ENCODE measurements at regions not wholly inside any gene's neighbourhood (a gene's known extent, or its start where the extent isn't known, plus 50 kb on each side); places are given as distances from the start of the nearest gene placed in this dataset.
"Not testable (repeated sequence)": the region's sequence is repeated elsewhere in the genome, so short reads cannot be mapped to it uniquely, and the experiment has no call there.

DNA sequence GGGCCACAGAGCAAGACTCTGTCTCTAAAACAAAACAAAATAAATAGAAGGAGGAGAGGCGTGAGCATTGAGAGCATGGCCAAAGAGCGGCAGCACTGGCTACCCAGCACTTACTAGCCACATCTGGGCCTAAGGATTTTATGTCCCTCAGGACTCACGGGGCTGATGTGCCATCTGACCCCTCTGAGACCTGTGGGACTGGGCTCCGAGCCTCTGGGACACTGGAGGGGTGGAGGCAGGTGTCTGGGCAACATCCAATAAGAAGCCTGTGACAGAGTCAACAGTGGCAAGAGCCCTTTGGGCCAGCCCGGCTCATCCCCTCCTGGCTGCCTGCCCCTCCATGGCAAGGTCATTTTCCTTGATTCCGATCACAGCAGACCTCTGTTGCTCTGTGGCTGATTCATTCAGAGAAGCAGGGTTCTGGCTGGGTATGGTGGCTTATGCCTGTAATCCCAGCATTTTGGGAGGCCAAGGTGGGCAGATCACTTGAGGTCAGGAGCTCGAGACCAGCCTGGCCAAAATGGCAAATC lies 60.7 kb downstream of the RRM2 start:
- DNase-seq = no peak

DNA sequence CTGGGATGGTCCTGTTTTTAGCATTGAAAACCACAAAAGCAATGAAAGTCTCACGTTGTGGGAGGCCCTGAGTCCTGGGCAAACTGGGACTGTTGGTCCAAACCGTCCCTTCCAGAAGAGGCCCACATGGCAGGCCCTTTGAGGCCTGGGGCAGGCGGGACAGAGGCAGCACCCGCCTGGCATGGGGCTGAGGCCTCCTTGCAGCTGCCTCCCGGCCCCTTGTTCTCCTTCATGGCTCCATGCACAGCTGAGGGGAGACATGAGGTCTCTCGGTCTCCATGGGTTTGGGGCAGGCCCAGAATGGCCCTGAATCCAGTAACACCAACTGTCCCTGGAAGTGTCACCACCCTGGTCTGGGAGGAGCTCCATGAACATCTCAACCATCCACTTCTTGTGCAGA lies 61.9 kb downstream of the RRM2 start:
- no peak for DNase-seq

DNA sequence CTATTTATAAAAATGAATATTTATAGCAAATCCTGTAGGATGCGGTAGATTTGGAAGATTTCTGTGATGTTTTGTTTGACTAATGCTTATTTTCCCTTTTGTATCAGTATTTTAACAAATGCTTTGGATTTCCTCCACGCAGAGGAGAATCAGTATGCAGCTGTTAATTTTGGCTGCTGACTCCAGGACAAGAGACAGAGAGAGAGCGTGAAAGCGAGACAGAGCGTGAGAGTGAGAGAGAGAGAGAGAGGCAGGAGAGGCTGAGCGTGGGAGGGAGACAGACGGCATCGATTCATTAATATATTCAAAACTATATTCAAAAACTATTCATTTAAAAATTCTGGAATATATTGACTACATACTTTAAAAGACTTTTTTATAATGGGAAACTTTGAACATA lies 62.5 kb downstream of the RRM2 start:
- no peak for DNase-seq

DNA sequence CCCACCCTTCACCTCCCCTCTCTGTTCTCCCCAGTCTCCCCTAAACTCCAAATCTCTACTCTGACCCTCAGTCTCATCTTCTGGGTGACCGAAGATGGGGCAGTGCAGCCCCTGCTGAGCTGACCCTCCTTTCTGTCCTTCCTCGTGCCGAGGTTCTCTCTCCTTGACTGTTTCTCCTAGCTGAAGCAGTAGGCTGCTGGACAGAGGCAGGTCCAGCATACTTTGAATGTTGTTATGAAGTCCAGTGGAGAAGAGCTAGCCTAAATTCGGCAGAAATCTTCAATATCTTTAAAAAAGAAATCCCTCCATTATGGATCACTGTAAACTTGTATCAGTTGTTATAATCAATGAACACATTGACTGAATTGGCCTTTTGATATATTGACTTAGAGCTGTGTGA lies 63.2 kb downstream of the RRM2 start:
- DNase-seq = no peak

DNA sequence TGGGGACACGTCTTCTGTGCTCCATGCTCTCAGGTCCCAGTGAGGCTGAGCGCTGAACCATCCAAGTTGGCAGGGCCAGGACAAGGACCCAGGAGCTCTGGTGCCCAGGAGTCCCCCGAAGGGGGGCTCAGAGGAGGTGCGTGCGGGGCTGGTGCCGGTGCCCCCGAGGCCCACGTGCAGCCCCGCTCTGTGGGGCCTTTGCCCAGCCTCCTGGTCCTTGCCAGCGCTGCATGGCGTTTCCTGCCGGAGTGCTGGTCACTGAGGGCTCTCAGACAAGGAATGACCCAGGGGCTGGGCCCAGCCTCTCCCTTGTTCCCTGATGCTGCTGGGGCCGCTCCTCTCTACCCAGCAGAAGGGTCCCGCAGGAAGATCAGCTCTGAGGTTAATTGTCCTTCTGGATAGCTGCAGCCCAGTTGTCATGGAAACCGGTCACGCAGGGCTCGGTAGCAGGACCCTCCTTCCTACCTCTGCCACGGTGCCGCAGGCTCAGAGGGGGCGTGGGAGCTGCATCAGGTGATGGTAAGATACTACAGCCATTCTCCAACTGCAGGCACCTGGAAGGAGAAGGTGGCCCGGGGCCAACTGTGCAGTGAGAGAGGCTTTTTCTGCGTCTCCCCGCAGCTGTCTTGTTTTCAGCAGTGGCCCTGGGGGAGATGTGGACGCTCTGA lies 64.5 kb downstream of the RRM2 start:
- no peak for DNase-seq

DNA sequence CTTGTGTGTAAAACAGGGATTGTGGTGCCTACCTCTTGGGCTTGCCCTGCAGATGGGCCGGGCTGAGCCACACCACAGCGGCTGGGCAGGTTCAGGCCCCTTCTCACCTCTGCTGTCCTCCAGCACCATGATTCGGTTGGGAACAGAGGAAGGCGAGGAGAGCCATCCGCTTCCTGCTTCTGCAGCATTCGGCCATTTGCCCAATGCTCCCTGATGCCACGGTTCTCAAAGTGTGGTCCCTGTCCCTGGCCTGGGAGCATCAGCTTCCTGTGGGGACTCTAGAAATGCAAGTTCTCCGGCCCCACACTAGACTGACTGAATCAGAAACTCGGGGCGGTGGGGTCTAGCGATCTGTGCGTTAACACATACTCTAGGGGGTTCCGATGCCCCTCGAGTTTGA lies 65.1 kb downstream of the RRM2 start:
- DNase-seq = no peak

DNA sequence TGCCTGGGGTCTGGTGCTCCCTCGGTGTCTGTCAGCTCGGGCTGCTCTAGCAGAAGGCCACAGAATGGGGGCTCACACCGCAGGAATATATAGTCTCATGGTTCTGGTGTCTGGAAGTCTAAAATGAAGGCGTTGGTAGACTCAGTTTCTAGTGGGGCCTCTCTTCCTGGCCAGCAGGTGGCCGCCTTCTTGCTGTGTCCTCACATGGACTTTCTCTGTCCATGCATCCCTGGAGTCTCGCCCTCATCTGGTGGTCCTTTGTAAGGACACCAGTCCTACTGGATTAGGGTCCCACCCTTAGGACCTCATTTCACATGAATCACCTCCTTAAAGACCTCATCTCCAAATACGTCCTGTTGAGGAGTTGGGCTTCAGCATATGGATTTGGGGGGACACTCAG lies 65.7 kb downstream of the RRM2 start:
- DNase-seq = peak; percentile 27

DNA sequence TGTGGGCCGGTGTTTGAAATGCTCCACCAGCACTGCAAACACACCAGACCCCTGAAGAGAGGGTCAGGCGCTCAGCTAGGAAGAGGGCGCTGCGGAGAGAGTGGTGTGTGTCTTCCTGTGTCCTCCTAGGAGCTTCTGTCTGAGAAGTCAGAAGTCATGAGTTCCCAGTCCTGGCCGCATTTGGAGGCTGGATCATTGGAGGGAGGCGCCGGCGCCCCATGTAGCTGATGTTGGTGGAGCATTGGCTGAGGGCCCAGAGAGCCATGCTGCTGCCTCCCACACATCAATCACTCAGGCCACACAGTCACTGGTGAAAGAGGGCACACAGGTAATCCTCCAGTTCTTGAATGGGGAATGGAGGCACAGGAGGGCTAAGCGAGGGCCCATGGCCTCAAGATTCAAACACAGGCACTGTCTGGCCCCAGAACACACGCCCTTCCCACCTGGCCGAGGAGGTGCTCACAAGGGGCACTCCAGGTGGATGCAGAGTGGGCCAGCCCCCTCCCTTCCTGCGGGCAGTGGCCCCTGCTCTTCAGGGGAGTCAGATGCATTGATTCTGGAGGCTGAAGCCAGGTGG lies 66.3 kb downstream of the RRM2 start:
- DNase-seq = no peak

DNA sequence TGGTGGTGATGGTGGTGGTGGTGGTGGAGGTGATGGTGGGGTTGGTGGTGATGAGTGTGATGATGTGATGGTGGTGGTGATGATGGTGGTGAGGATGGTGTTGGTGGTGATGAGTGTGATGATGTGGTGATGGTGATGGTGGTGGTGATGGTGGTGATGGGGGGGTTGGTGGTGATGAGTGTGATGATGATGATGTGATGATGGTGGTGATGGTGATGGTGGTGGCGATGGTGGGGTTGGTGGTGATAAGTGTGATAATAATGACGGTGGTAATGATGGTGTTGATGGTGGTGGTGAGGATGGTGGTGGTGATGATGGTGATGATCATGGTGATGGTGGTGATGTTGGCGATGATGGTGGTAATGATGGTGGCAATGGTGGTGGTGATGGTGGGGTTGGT lies 67.7 kb downstream of the RRM2 start:
- DNase-seq = no peak

DNA sequence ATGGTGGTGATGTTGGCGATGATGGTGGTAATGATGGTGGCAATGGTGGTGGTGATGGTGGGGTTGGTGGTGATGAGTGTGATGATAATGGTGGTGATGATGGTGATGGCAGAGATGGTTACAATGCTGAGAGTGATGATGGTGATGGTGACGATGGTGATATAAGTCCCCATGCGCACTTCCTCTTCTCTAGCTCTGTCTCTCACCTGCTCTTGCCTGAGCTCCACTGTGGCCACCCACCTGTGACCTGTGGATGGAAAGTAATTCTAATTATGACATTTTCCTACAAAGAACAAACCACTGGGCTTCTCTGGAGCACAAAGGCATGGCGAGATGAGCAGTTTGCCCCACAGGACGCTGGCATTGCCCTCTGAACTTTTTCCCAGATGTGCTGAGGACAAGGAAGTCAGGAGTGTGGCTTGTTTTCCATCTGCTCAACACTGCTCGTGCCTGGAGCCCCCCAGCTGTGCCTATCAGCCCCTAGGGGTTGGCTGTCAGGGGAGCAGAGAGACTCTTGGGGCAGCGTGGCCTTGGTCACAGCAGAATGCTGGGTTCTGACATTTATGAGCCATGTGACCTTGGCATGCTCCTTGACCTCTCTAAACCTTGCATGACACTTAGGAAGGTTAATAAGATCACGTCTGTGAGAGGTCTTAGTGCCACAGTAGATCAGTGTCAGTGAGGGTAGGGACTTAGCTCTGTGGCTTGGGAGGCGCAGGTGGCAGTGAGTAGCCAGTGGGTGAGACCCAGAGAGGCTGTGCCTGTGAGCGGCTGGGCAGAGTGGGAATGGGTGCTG lies 68.4 kb downstream of the RRM2 start:
- no peak for DNase-seq

DNA sequence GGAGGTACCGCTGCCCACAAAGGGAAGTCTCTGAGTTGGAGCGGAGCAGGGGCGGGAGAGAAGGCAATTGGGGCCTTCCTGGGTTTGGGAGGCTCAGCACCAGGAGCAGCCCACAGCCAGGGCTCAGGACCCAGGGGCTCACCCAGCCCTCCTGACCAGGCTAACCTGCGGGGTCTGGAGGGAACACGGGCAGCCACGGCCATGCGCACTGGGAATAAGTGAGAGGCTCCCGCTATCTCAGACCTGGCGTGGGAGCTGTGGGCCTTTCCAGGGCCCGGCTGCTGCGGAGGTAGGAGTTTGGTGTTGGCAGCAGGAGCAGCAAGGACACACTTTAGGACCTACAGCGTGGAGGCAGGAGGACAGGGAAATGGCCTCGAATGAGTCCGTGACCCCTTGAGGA lies 69.0 kb downstream of the RRM2 start:
- DNase-seq = no peak

DNA sequence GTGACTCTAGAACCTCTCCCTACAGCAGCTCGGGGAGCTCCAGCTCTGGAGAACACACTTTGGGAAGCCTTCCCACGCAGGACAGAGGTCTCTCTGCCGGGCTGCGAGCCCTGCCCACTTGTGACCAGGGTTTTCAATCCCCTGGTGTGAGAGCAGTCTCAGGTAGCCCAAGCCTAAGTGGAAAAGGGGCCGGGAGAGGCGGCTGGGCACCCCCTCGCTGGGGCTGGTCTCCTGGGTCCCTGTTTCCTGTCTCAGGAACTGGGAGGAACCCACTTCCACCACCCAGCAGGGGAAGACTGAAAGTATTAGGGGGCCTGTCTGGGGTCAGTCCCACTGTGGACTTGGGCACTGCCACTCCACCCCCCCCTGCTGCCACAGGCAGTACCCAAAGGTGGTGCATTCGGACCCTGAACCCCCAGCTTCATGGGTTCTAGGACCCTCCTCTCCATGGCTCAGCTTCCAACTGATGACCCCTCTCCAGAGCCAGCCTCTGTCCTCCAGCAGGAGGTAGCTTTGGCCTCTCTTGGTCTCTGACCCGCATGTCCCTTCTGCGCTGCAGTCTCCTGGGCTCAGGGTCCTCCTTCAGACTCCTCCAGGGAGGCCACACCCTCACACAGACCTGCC lies 70.0 kb downstream of the RRM2 start:
- no peak for DNase-seq

DNA sequence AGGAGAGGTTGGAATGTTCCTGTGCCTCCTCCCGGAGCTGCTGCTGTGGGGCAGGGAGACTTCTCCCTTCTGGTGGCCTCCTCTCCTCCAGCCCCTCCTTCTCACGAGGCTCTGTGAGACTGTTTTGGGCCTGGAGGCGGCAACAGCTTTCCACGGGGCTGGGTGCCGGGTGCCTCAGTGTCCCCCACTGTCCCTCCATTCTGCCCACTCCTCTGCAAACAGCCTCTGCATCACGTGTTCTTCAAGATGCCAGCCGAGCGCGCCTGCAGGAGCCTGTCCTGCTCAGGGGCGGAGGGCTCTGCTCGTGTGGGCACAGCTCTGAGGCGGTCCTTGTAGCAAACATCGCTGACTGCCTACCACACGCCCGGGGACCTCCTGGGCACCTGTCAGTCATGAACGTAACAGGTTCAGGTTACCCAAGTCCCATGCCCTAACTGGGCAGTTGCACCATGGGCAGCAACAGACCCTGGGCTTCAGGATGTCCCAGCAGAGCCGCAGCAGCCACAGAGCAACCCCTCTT lies 70.8 kb downstream of the RRM2 start:
- no peak for DNase-seq

DNA sequence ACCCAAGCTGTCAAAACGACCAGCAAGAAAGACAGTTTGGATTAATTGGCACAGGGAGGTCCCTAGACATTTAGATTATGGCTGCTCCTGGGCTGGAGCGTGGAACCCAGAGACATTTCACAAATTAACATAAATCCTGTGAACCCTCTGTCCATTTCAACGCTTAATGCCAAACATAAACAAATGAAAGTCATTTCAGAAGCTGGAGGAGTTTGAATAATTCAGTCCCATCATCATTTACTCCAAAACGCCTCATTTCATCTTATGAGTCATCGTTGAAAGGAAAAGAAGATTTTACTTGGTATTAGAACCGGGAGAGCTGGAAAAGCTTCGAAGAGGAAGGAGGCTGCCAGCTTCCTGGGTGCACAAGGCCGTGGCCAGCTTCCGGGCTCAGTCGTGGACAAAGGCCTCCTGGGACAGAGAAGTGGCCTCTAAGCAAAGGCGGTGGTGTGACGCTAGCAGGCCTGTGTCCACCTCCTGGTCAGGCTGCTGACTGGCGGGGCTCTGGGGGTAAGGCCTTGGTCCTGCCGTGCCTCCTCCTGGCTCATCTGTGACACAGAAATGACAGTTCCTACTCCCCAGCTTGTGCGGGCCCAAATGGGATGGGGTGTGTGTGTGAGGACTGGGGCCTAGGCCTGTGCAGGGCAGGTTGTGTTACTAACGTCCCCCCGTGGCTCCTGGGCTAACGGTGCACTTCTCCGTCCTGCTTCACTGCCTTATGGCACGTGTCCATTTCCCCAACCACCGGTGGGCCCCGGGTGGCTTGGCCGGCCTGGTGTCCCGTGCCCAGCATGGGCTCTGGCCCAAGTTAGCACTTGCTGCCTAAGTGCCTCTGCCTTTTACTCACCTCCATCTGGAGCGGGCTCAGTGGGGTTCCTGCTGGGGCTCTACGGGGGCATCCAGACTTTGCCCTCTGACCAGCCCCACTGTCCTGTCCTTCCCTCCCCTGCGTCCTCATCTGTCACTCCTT lies 71.6 kb downstream of the RRM2 start:
- DNase-seq = no peak

DNA sequence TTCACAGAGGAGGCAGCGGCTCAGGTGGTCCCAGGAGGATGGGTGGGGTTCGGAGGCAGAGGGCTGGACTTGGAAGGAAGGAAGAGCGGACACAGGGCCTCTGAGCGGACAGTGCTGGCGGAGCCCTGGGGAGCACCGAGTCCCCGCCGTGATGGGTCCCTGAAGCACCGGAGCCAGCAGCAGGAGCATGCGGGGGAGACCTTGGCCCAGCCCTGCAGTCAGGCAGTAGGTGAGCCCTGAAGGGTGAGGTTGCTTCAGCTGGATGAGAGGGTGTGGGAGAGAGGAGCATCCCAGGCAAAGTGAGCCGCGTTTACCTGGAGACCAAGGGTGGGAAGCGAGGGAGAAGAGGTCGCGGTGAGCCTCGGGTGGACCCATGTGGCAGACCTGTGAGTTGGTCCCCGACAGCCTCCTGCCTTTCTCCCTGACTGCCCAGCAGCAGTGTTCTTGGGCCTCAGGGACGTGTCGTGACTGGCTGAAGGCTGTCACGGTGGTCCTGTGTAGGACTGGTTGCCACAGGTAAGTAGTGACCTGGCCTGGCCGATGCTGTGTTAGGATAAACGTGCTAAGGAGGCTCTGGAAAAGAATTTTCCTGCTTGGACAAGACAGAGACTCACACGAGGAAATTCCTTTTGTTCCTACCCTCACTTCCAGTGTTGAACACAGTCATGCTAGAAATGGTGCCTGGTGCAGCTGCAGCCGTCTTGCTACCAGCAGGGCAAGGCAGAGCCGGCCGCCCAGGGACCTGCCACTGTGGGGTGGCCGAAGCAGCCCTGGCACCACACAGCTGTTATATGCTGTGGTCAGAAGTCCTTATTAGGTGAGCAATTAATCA lies 73.0 kb downstream of the RRM2 start:
- no peak for DNase-seq

DNA sequence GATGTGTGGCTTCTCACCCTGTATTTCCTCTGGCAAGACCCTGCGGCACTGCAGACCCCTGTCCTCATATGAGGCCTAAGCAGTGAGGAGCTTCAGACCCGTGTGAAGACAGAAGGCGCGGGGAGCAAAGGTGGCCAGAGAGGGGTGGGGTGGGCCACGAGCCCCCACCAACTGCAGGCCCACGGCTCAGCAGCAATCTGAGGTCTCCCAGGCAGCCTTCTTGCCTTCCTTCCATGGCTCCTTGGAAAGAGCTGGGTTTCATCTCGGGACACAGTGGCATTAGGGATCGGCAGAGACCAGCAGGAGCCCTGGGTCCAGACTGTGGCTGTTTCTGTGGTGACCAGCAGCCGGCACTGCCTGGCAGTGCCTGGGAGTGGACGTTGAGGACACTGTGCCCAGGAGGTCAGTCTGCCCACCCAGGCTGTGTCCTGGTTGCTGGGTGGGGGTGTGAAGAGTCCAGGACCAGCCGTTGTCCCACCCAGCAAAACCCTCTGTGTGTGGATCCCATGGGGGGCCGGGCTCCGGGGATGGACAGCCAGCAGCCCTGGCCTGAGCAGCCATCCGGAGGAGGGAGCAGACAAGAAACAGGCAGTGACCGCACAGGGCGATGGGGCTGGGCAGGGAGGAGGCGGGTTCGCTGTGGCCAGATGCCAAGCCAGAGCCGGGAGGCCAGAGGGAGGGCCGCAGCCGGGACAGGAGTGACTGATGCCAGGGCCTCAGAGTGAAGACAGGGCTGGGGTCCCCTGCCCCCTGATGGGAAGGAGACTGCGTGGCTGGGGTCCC lies 73.8 kb downstream of the RRM2 start:
- DNase-seq = no peak

DNA sequence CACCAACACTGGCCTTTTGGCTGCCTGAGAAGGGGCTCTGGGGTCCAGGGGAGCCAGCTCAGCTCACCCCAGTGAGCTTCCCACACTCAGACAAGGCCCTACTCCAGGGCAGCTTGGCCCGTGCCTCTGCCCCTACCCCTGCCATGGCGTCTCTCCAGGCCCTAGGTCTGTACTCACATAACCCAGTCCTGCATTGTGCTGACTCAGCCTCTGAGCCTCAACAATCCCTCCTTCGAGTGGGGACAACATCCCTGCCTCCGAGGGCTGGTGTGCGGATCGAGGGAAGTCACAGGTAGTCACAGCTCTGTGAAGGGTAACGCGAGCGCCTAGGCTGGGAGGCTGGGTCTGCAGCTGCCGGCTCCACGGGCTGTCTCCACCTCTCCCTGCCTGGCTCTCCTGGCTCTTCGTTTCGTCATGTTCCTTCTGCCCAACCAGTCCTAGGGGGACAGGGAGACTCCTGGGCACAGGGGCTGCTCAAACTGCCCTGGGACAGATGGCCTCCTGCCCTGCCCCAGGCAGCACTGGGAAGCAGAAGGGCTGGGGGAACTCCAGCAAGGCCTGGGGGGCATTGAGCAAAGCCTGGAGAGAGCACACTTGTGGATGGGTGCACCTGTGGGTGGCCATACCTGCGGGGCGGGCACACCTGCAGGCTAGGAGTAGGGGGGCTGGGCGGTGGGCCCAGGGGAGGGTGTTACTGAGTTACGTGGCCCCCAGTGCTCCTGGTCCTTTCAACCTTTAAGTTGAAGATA lies 74.6 kb downstream of the RRM2 start:
- DNase-seq = no peak

DNA sequence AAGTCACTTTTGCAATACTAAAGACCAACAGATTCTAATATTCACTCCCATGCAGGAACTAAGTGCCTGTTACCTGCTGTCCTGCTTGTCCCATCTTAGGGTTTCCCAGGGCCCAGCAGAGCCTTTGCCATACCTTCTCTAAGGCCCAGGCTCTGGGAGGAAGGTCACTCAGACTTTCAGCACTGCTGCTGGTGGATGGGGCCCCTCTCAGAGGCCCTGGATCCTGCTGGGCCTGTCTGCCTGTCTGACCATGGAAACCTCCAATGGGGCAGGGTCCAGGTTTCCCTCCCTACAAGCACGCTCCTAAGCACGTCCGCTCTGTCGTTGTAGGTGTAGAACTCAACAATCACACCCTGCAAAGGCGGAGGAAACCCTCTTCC lies 75.1 kb downstream of the RRM2 start:
- no peak for DNase-seq

DNA sequence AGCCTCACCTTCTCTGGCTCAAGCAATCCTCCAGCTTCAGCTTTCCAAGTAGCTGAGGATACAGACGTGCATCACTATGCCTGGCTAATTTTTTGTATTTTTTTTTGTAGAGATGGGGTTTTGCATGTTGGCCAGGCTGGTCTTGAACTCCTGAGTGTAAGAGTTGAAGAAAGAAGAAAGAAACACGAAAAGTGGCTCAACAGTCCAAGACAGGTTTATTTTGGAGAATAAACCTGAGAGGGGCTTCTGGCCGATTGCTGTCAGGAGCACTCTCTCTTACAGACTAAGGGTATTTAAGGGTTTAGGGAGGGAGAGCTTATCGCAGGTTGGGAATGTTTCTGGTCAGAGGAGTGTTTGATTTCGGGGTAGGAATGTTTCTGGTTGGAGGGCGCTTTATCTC lies 75.9 kb downstream of the RRM2 start:
- DNase-seq = not testable (repeated sequence)

DNA sequence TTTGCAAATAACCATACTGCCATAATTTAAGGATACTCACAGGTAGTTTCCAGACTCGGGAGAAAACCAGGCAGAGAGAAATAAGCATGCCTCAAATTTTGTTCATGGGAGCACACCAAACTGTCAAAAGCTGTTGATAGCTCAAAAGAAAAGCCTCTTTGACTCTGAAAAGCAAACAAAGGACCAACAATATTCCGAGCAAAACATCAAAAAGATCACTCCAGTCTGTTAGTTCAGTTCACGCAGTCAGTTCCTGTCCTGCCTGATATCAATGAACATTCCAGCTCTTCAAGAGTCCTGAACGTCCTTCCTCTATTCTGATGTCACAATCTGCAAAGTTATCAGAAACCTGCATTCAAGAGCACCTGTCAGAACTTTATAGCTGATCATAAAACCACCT lies 78.7 kb downstream of the RRM2 start:
- DNase-seq = no peak

Data from hematopoietic multipotent progenitor cell treated with erythropoietin and hydrocortisone succinate and interleukin-3 and kit ligand, for 4 days (in vitro differentiated cells).